Gastroesophageal sphincter (tissue), 4 donors: ENCODE measurements at regions not wholly inside any gene's neighbourhood (a gene's known extent, or its start where the extent isn't known, plus 50 kb on each side); places are given as distances from the start of the nearest gene placed in this dataset.

ENCODE experiments used
- ATAC-seq: fragments of 150-250 bp; one replicate; pipeline ENCODE4 v1.9.1; 2016; ENCODE audit warnings: mild to moderate bottlenecking, moderate library complexity
- H3K27ac ChIP-seq, 4 donors: fragments of 200-600 bp; sonication (generic) in 3 of 4; 1 replicate in 3 of 4; 2 replicates in 1 of 4; pipeline ENCODE4 v1.5.1; 2016 to 2019
- H3K27me3 ChIP-seq: fragments of 200-600 bp; sonication (generic); one replicate; pipeline ENCODE4 v1.5.1; 2019
- H3K36me3 ChIP-seq, 2 donors: fragments of 200-600 bp; sonication (generic); one replicate each; pipeline ENCODE4 v1.5.1; 2019; ENCODE audit warnings: control low read depth in 1 of 2
- H3K4me1 ChIP-seq, 3 donors: fragments of 200-600 bp; sonication (generic); 1 replicate in 2 of 3; 2 replicates in 1 of 3; pipeline ENCODE4 v1.5.1; 2016 to 2019; ENCODE audit warnings: control low read depth in 2 of 3
- H3K4me3 ChIP-seq, 2 donors: fragments of 200-600 bp; sonication (generic); one replicate each; pipeline ENCODE4 v1.5.1; 2019; ENCODE audit warnings: mild to moderate bottlenecking in 1 of 2, moderate library complexity in 1 of 2
- H3K9me3 ChIP-seq, 3 donors: fragments of 200-600 bp; sonication (generic); one replicate each; pipeline ENCODE4 v1.5.1; 2017 to 2019; ENCODE audit warnings: control low read depth in 2 of 3
- CTCF ChIP-seq, 4 experiments: fragments of 200-600 bp in 2 of 4; fragments of 450-650 bp in 2 of 4; sonication (generic) in 1 of 4; IDR thresholded peaks; one replicate each; pipeline ENCODE4 v1.5.1; 2017 to 2019; ENCODE audit warnings: antibody characterized with exemption in 4 of 4, mild to moderate bottlenecking in 2 of 4, moderate library complexity in 2 of 4
- EP300 ChIP-seq: sonication (generic); formaldehyde crosslinking; IDR thresholded peaks from one replicate; pipeline ENCODE4 v1.6.1; 2017; ENCODE audit warnings: antibody characterized with exemption, mild to moderate bottlenecking
- POLR2A ChIP-seq, 2 donors: fragments of 450-650 bp; IDR thresholded peaks; one replicate each; pipeline ENCODE4 v1.6.1; 2017; ENCODE audit warnings: antibody characterized with exemption in 2 of 2, mild to moderate bottlenecking in 2 of 2, moderate library complexity in 1 of 2
- POLR2AphosphoS5 ChIP-seq: sonication (generic); formaldehyde crosslinking; IDR thresholded peaks from one replicate; pipeline ENCODE4 v1.6.1; 2017; ENCODE audit warnings: antibody characterized with exemption
- WGBS, 2 donors: methylation state at CpG; one replicate each; pipeline ENCODE4 v1.1.5; 2018; ENCODE audit warnings: low coverage in 1 of 2; 5-methylcytosine and 5-hydroxymethylcytosine counted together
- small RNA-seq, 4 donors: library from RNA; depleted of rRNA; stranded (forward); fragments of <200 nt; gene quantifications; one replicate each; pipeline ENCODE3, GENCODE V24; 2016

- no peak overlapping the region for H3K4me3 ChIP-seq
- no peaks in the 10 kb centered on the region for H3K9me3 ChIP-seq
- H3K27me3 ChIP-seq = no peaks in the 10 kb centered on the region
- H3K4me1 ChIP-seq = peaks cover 0 to 24% (median 3%) of the 10 kb centered on the region in 3 donors
- peak overlapping the region in 2 of 4 donors; percentile 47 to 69 for H3K27ac ChIP-seq
- TF ChIP-seq EP300 (no peak), POLR2AphosphoS5 (no peak), CTCF (IDR thresholded peaks at IDR 0.05) (no peak), POLR2A (IDR thresholded peaks at IDR 0.05) (no peak)
- H3K36me3 ChIP-seq = no peaks in the 10 kb centered on the region
- 24% methylated on average over 6 of the region's 10 CpGs; no CpG with 5 or more reads in 1 of the 2 donors for WGBS, 2 donors
- ATAC-seq = no peak
These were observed 57.9 kb upstream of the TEX13D start for GRCh38 chrX:124274438-124275181.

- Histone ChIP-seq H3K4me3 (no peak overlapping the region), H3K9me3 (no peaks in the 10 kb centered on the region), H3K36me3 (no peaks in the 10 kb centered on the region), H3K27me3 (no peaks in the 10 kb centered on the region), H3K4me1 (peaks cover 0 to 21% (median 3%) of the 10 kb centered on the region in 3 donors), H3K27ac (peak overlapping the region in 2 of 4 donors; percentile 47 to 69)
- TF ChIP-seq EP300 (no peak), POLR2AphosphoS5 (no peak), CTCF (IDR thresholded peaks at IDR 0.05) (no peak), POLR2A (IDR thresholded peaks at IDR 0.05) (no peak)
- no peak for ATAC-seq
- WGBS, 2 donors = 38 to 40% methylated on average over 1 of the region's 2 CpGs
These were observed 57.1 kb upstream of the TEX13D start for GRCh38 chrX:124275182-124275894.

- Histone ChIP-seq H3K27ac (no peak overlapping the region), H3K4me3 (no peak overlapping the region), H3K27me3 (no peaks in the 10 kb centered on the region), H3K36me3 (no peaks in the 10 kb centered on the region), H3K9me3 (no peaks in the 10 kb centered on the region), H3K4me1 (peaks cover 0 to 6% (median 2%) of the 10 kb centered on the region in 3 donors)
- no peak for ATAC-seq
- 51 to 76% methylated on average over 6 to 7 of the region's 8 CpGs for WGBS, 2 donors
- TF ChIP-seq POLR2A (IDR thresholded peaks at IDR 0.05) = no peak
- no peak for TF ChIP-seq CTCF (IDR thresholded peaks at IDR 0.05)
- no peak for TF ChIP-seq POLR2AphosphoS5
- TF ChIP-seq EP300 = no peak
These were observed 52.1 kb upstream of the TEX13D start for GRCh38 chrX:124280294-124280902.

GRCh38 chrX:124282580-124282979, 49.9 kb upstream of the TEX13D start:
- no peaks in the 10 kb centered on the region for H3K27me3 ChIP-seq
- H3K27ac ChIP-seq = no peak overlapping the region
- H3K4me3 ChIP-seq = no peak overlapping the region
- no peaks in the 10 kb centered on the region for H3K4me1 ChIP-seq
- WGBS, 2 donors = 54 to 60% methylated on average over 1 to 2 of the region's 2 CpGs
- TF ChIP-seq POLR2A (IDR thresholded peaks at IDR 0.05) (no peak), POLR2AphosphoS5 (no peak), EP300 (no peak), CTCF (IDR thresholded peaks at IDR 0.05) (no peak)
- no peaks in the 10 kb centered on the region for H3K9me3 ChIP-seq
- H3K36me3 ChIP-seq = no peaks in the 10 kb centered on the region
- no peak for ATAC-seq

Small RNAs in the stretch of these regions (small RNA-seq; reads per million reads assigned to genes)
- 0 reads per million in 4 donors for gene RF00561
